OCI-LY3 (cell line): ENCODE measurements at regions not wholly inside any gene's neighbourhood (a gene's known extent, or its start where the extent isn't known, plus 50 kb on each side); places are given as distances from the start of the nearest gene placed in this dataset.

Experiments
- H2AFZ ChIP-seq: fragments of 200-600, 300-600 bp; shearing (Covaris generic); 2 replicates; pipeline ENCODE4 v1.6.0; 2014; ENCODE audit warnings: antibody characterized with exemption, low read depth, low read length
- H3K27ac ChIP-seq: fragments of 200-600, 300-600 bp; sonication (generic); 2 replicates; pipeline ENCODE4 v1.5.1; 2014; ENCODE audit warnings: mild to moderate bottlenecking, low read length, moderate library complexity, mixed read lengths
- H3K27me3 ChIP-seq: fragments of 200-600, 300-600 bp; sonication (generic); 2 replicates; pipeline ENCODE4 v1.6.1; 2014; ENCODE audit warnings: low read depth, low read length, mixed read lengths
- H3K36me3 ChIP-seq: fragments of 200-600, 300-600 bp; sonication (generic); replicated peaks from 2 replicates; pipeline ENCODE3; 2014; ENCODE audit warnings: low read depth, low read length, mixed read lengths
- H3K4me1 ChIP-seq: fragments of 300-600, 200-600 bp; sonication (generic); 2 replicates; pipeline ENCODE4 v1.6.1; 2014; ENCODE audit warnings: low read length, mixed read lengths
- H3K4me2 ChIP-seq: fragments of 200-600, 300-600 bp; sonication (generic); 2 replicates; pipeline ENCODE4 v1.6.1; 2014; ENCODE audit warnings: low read length, mixed read lengths
- H3K4me3 ChIP-seq: fragments of 300-600, 200-600 bp; sonication (generic); 2 replicates; pipeline ENCODE4 v1.5.1; 2014; ENCODE audit warnings: antibody characterized with exemption, mild to moderate bottlenecking, low read length, moderate library complexity
- H3K79me2 ChIP-seq: fragments of 300-600, 200-600 bp; shearing (Covaris generic); 2 replicates; pipeline ENCODE4 v1.6.1; 2014; ENCODE audit warnings: mild to moderate bottlenecking, low read length, mixed read lengths
- H3K9ac ChIP-seq: fragments of 300-600, 200-600 bp; shearing (Covaris generic); 2 replicates; pipeline ENCODE4 v1.6.0; 2014; ENCODE audit warnings: mild to moderate bottlenecking, low read length, moderate library complexity
- H3K9me3 ChIP-seq: fragments of 200-600, 300-600 bp; shearing (Covaris generic); 2 replicates; pipeline ENCODE4 v1.6.1; 2014; ENCODE audit warnings: low read length, mixed read lengths; ENCODE audit not compliant: insufficient read depth
- H4K20me1 ChIP-seq: fragments of 200-600, 300-600 bp; sonication (generic); 2 replicates; pipeline ENCODE4 v1.6.1; 2016; ENCODE audit warnings: low read length, mixed read lengths; ENCODE audit not compliant: insufficient read depth
- EZH2phosphoT487 ChIP-seq: fragments of 200-600 bp; shearing (Covaris generic); IDR thresholded peaks from 2 replicates; pipeline ENCODE4 v1.6.1; 2018; ENCODE audit warnings: antibody characterized with exemption, mixed run types, low read depth
- TF ChIP-seq, protein P1 (sequence below): fragments of 200-600, 300-600 bp; sonication (generic); IDR thresholded peaks from 2 replicates; pipeline ENCODE4 v1.5.1; 2014; ENCODE audit warnings: antibody characterized with exemption, low read length, low read depth

DNA sequence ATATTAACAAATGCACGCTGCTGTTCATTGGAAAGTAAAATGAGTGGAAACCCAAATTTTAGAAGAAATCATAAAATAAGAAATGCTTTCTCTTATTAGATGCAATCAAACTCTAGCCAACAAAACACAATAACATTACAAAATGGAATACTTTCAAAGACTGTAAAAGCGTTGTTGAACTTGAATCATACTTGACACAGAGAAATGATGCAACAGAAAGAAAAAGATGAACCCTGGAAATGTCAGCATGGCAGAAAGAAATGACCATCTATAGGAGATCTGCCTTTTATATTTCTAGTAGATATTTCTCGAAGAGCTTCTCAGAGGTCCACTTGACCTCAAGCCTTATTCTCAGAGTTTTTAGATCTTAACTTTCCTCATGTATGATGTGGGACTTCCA is 170.6 kb upstream of the MEIS1 start:
- Histone ChIP-seq H3K9me3 (no peaks in the 10 kb centered on the region), H3K36me3 (no peaks in the 10 kb centered on the region), H3K4me2 (no peak overlapping the region), H3K9ac (no peak overlapping the region), H2AFZ (no peak overlapping the region), H3K4me3 (no peak overlapping the region), H3K27me3 (no peaks in the 10 kb centered on the region), H3K27ac (no peak overlapping the region), H3K79me2 (no peaks in the 10 kb centered on the region), H4K20me1 (no peaks in the 10 kb centered on the region), H3K4me1 (no peaks in the 10 kb centered on the region)
- TF ChIP-seq, protein P1, sequence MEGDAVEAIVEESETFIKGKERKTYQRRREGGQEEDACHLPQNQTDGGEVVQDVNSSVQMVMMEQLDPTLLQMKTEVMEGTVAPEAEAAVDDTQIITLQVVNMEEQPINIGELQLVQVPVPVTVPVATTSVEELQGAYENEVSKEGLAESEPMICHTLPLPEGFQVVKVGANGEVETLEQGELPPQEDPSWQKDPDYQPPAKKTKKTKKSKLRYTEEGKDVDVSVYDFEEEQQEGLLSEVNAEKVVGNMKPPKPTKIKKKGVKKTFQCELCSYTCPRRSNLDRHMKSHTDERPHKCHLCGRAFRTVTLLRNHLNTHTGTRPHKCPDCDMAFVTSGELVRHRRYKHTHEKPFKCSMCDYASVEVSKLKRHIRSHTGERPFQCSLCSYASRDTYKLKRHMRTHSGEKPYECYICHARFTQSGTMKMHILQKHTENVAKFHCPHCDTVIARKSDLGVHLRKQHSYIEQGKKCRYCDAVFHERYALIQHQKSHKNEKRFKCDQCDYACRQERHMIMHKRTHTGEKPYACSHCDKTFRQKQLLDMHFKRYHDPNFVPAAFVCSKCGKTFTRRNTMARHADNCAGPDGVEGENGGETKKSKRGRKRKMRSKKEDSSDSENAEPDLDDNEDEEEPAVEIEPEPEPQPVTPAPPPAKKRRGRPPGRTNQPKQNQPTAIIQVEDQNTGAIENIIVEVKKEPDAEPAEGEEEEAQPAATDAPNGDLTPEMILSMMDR: no peak
- TF ChIP-seq EZH2phosphoT487: no peak

DNA sequence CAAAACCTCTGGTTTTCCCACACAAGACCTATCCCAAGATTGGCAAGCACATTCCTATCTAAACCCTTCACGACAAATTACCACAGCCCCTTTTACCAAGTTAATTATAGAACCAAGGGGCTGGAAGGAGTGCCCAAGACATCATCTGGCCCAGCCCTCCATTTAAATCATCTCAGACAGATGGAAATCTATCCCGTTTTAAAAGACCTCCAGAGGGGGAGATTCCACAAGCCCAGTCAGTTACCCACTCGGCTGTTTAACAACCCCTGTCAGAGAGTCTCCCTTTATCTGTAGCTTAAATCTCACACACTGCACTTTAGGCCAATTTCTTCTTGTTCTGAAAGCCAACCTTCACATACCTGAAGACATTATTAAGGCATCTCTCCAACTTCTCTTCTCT is 179.1 kb upstream of the MEIS1 start:
- no peaks in the 10 kb centered on the region for H4K20me1 ChIP-seq
- no peak overlapping the region for H3K27ac ChIP-seq
- no peak overlapping the region for H2AFZ ChIP-seq
- H3K9me3 ChIP-seq: no peaks in the 10 kb centered on the region
- H3K36me3 ChIP-seq: no peaks in the 10 kb centered on the region
- H3K4me2 ChIP-seq: no peak overlapping the region
- no peak overlapping the region for H3K9ac ChIP-seq
- peaks cover 3% of the 10 kb centered on the region; the same call in 1 of the 2 replicates for H3K27me3 ChIP-seq
- H3K4me3 ChIP-seq: no peak overlapping the region
- TF ChIP-seq EZH2phosphoT487: no peak
- TF ChIP-seq, protein P1: no peak
- no peaks in the 10 kb centered on the region for H3K79me2 ChIP-seq
- no peaks in the 10 kb centered on the region for H3K4me1 ChIP-seq

DNA sequence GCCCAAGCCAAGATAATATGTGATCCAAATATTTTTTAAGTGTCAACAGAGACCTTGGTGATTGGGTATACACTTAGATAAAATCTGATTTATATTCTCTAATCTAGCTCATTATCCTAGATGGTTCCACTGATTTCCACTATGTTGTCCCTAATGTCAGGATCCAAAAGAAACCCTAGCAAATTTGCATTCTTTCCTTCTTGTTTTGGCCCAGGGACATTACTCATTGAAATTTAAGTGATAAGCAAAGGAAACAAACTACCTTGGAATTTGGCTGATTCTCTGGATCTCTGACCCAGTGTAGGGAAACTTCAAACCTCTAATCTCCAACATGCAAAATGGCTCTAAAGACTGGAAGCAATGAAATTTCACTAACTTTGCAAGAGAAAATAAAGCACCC is 179.8 kb upstream of the MEIS1 start:
- Histone ChIP-seq H3K9me3 (no peaks in the 10 kb centered on the region), H3K36me3 (no peaks in the 10 kb centered on the region), H3K27me3 (peaks cover 3% of the 10 kb centered on the region; the same call in 1 of the 2 replicates), H3K9ac (no peak overlapping the region), H3K4me2 (no peak overlapping the region), H3K4me1 (no peaks in the 10 kb centered on the region), H3K27ac (no peak overlapping the region), H2AFZ (no peak overlapping the region), H3K79me2 (no peaks in the 10 kb centered on the region), H3K4me3 (no peak overlapping the region), H4K20me1 (no peaks in the 10 kb centered on the region)
- no peak for TF ChIP-seq EZH2phosphoT487
- TF ChIP-seq, protein P1: no peak

DNA sequence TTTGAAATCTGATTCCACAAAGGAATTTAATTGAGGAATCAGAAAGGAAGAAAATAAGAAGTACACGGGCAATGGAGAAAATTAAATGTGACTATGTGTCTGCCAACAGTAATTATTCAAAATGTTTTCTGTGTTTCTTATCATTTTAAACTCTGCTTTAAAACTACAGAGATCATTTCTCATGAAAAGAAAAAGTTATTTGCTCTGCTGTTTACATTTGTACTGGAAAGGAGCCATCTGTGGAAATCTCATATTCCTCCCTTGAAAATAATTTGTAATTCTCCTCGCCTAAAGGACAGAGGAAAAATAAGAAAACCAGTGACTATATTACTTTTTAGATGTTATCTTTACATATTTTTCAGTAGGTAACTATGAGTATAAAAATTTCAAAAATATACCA is 181.9 kb upstream of the MEIS1 start:
- no peaks in the 10 kb centered on the region for H4K20me1 ChIP-seq
- TF ChIP-seq EZH2phosphoT487: no peak
- TF ChIP-seq, protein P1: no peak
- no peak overlapping the region for H3K4me2 ChIP-seq
- no peak overlapping the region for H3K4me3 ChIP-seq
- no peak overlapping the region for H3K27ac ChIP-seq
- H3K9ac ChIP-seq: no peak overlapping the region
- H2AFZ ChIP-seq: no peak overlapping the region
- H3K27me3 ChIP-seq: peaks cover 3% of the 10 kb centered on the region; the same call in 1 of the 2 replicates
- no peaks in the 10 kb centered on the region for H3K36me3 ChIP-seq
- H3K9me3 ChIP-seq: no peaks in the 10 kb centered on the region
- no peaks in the 10 kb centered on the region for H3K79me2 ChIP-seq
- H3K4me1 ChIP-seq: no peaks in the 10 kb centered on the region
